Renal cortex interstitium (tissue), 11 donors: ENCODE measurements at regions not wholly inside any gene's neighbourhood (a gene's known extent, or its start where the extent isn't known, plus 50 kb on each side); places are given as distances from the start of the nearest gene placed in this dataset.
"Not testable (repeated sequence)": the region's sequence is repeated elsewhere in the genome, so short reads cannot be mapped to it uniquely, and the experiment has no call there.

Source experiments
- DNase-seq, 11 donors: peaks; one replicate each; pipeline ENCODE4 v3.0.0-alpha.2; 2013; ENCODE audit warnings: low read depth in 9 of 11, low spot score in 4 of 11; ENCODE audit errors: extremely low read depth in 1 of 11

- DNase-seq: not testable (repeated sequence)
Observed at GRCh38 chr6:58237124-58237523, 919.7 kb downstream of the PRIM2 start.

DNA sequence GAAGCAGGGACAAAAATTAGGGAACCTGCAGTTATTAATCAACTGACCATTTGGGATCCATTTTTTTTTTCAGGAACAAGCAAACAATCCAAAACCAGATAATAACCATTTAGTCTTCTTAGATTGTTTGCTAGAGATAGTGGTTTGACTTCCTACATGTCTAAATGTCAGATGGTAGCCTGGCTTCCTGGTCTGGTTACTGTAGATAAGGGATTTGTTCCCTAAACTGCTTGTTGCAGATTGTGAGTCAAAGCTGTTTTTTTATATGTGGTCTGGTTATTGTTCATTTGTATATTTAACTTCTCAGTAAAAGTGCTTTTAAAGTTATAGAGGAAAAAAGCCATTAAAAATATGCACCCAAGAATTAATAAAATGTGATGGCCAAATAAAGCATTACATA is 921.0 kb downstream of the PRIM2 start:
- DNase-seq: not testable (repeated sequence)

- DNase-seq: not testable (repeated sequence)
Observed at GRCh38 chr6:58257625-58258024, 940.2 kb downstream of the PRIM2 start.

DNA sequence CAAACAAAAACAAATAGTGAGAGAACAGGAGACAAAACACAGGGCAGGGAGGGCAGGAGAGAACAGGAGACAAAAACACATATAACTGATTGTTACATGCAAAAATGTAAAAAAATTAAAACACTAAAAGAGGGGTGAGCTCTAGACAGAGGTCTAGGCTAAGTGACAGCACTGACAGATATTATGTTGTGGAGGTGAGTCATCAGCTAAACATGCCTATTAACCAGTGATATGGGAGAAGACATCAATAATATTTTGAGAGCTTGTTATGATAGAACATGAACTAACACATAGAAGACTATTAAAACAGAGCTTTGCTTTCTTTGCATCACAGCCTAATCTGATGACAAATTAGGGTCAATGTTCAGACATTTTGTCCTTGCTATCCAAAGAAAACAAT is 972.7 kb downstream of the PRIM2 start:
- no peak for DNase-seq

DNA sequence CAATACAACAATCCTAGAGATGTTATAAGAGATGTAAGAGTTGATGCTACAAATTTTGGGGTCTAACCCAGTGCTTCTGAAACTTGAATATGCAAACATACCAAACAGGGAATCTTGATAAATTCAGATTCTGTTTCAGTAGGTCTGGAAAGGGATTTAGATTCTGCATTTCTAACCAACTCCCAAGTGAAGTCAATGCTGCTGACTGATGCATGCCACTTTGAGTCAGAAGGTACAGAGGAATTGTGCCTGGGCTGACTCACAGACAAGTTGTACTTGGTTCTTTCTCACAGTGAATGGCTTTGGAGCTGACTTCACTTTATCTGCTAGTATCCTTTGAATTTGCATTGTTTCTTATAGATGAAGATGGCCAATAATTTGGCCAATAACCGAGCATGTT is 973.9 kb downstream of the PRIM2 start:
- not testable (repeated sequence) for DNase-seq

- not testable (repeated sequence) for DNase-seq
Observed at GRCh38 chr6:58307901-58308300, 990.5 kb downstream of the PRIM2 start.

GRCh38 chr6:58332108-58332507 is 1014.7 kb downstream of the PRIM2 start:
- DNase-seq: not testable (repeated sequence)

GRCh38 chr6:58342287-58342686 is 1024.9 kb downstream of the PRIM2 start:
- not testable (repeated sequence) for DNase-seq

DNA sequence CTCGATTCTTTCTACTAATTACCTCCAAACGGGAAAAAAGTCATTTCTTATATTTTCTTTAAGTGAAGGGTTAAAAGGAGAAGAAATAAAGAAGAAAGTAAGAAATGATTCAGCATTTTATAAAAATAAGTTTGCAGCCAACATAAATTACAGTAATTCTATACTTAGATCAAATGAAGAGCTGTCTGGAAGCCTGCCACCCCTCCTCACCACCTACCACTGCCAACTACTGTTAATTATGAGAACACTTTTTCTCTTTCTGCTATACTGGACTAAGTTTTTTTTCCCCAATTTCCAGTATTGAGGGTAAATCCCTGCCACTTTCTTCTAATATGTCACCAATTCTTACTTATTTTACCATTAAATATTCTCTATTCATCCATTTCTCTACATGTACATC is 1030.1 kb downstream of the PRIM2 start:
- DNase-seq: not testable (repeated sequence)

DNA sequence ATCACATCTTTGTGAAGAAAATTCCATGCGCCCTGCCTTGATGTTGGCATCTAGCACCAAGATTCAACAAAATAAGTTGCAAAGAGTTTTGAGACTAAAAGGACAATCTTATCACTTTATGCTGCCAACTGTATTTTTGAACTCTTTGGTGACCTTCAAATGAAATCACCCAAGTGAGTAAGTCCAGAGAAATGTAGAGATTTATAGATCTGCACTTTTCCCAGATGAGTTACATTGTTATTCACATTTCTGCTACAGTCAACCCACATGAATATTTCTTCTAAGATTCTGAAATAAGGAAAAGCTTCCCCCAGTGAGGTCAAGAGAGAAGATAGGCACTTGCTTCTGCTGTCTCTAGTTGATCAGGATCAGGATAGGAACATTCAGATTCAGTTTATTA is 1034.2 kb downstream of the PRIM2 start:
- DNase-seq: not testable (repeated sequence)

DNA sequence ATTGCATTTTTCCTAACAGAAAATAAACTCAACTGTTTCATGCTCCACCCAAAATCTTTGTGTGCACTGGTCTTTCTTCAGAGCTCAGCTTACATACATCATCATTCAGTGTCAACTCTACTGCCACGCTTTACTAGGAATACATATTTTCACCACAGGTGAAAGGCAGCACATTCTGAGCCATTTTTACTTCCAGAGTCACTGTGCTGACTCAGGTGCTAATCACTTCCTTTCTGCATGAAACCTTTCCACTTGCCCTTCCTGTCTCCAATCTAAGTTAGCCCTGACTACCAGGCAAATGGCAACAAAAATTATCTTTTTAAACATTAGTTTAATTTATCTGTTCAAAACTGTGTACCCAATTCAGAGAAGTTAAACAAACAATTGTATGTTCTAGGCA is 1041.0 kb downstream of the PRIM2 start:
- not testable (repeated sequence) for DNase-seq

DNA sequence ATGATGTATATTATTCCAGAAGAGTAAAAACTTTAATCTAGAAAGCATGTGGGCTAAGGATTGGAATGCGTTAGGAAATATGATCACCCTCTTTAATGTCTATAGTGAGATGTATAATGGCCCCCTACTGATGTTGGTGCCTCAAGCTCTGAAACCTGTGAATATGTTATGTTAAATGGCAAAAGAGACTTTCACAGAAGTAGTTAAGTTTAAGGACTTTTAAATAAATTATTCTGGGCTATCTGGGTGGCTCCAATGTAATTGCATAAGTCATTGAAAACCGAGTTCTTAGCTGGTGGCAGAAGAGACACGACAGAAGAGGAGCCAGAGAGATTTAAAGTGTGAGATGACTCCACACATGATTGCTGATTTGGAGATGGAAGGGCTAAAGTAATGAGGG is 1048.4 kb downstream of the PRIM2 start:
- not testable (repeated sequence) for DNase-seq

- not testable (repeated sequence) for DNase-seq
Observed at GRCh38 chr6:58406659-58407058, 1089.2 kb downstream of the PRIM2 start.

GRCh38 chr6:58419321-58419720 is 1101.9 kb downstream of the PRIM2 start:
- DNase-seq: no peak
